Vagina (tissue), 2 donors: ENCODE measurements at regions not wholly inside any gene's neighbourhood (a gene's known extent, or its start where the extent isn't known, plus 50 kb on each side); places are given as distances from the start of the nearest gene placed in this dataset.

Experiments used
- DNase-seq, 2 donors: peaks; one replicate each; pipeline ENCODE4 v3.0.0-alpha.2; 2017; ENCODE audit errors: extremely low spot score in 2 of 2
- H3K27ac ChIP-seq: fragments of 200-600 bp; sonication (generic); one replicate; pipeline ENCODE4 v1.5.1; 2019
- H3K27me3 ChIP-seq: fragments of 200-600 bp; sonication (generic); one replicate; pipeline ENCODE4 v1.5.1; 2019
- H3K36me3 ChIP-seq, 2 donors: fragments of 200-600 bp; sonication (generic); one replicate each; pipeline ENCODE4 v1.5.1; 2017 to 2019
- H3K4me1 ChIP-seq: fragments of 200-600 bp; sonication (generic); one replicate; pipeline ENCODE4 v1.5.1; 2019
- H3K4me3 ChIP-seq, 2 donors: fragments of 200-600 bp; sonication (generic); 1 replicate in 1 of 2; 2 replicates in 1 of 2; pipeline ENCODE4 v1.5.1; 2016 to 2019
- H3K9me3 ChIP-seq: fragments of 200-600 bp; sonication (generic); one replicate; pipeline ENCODE4 v1.5.1; 2019
- POLR2A ChIP-seq, 2 donors: fragments of 450-650 bp; IDR thresholded peaks; one replicate each; pipeline ENCODE4 v1.6.1; 2017; ENCODE audit warnings: antibody characterized with exemption in 2 of 2, mild to moderate bottlenecking in 2 of 2, moderate library complexity in 2 of 2
- POLR2AphosphoS5 ChIP-seq, 2 donors: sonication (generic); formaldehyde crosslinking; IDR thresholded peaks; one replicate each; pipeline ENCODE4 v1.9.0; 2017; ENCODE audit warnings: antibody characterized with exemption in 2 of 2, mild to moderate bottlenecking in 2 of 2, low read depth in 1 of 2; ENCODE audit not compliant: insufficient read depth in 1 of 2
- intact Hi-C: fragments of 100-400 bp; cut with DNase I; formaldehyde crosslinking; loops from one replicate; pipeline ENCODE4 v1.15.1; 2023
- TF ChIP-seq, protein P1 (sequence below), 3 experiments: fragments of 450-650 bp in 2 of 3; fragments of 200-600 bp in 1 of 3; sonication (generic) in 1 of 3; IDR thresholded peaks; one replicate each; pipeline ENCODE4 v1.5.1; 2017 to 2019; ENCODE audit warnings: antibody characterized with exemption in 3 of 3, mild to moderate bottlenecking in 2 of 3, moderate library complexity in 2 of 3

DNA sequence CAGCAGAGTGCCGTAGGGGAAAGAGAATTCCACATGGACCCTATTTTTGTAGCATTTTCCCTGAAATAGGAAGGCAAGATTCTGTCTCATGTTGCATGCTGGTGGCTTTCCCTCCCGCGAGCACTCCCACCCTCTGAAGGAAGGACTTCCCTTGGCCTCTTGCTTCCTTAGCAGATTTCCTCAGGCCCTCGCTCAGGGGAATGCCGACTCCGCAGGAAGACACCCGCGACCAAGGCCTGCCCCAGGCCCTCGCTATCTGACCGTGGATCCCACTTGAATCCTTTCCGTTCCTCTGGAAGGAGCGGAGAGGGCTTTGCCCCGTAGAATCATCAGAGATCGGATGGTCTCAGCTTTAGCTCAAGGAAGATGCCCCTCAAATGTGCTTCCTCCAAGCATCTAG, 179.4 kb upstream of the FOXF1 start:
- Histone ChIP-seq H3K36me3 (no peaks in the 10 kb centered on the region), H3K4me3 (no peak overlapping the region), H3K4me1 (no peaks in the 10 kb centered on the region), H3K27ac (no peak overlapping the region), H3K9me3 (no peaks in the 10 kb centered on the region), H3K27me3 (no peaks in the 10 kb centered on the region)
- TF ChIP-seq POLR2AphosphoS5 (IDR thresholded peaks at IDR 0.05; ENCODE audit: insufficient read depth in 1 of 2, low read depth in 1 of 2) (no peak), POLR2A (IDR thresholded peaks at IDR 0.05) (no peak)
- TF ChIP-seq, protein P1, sequence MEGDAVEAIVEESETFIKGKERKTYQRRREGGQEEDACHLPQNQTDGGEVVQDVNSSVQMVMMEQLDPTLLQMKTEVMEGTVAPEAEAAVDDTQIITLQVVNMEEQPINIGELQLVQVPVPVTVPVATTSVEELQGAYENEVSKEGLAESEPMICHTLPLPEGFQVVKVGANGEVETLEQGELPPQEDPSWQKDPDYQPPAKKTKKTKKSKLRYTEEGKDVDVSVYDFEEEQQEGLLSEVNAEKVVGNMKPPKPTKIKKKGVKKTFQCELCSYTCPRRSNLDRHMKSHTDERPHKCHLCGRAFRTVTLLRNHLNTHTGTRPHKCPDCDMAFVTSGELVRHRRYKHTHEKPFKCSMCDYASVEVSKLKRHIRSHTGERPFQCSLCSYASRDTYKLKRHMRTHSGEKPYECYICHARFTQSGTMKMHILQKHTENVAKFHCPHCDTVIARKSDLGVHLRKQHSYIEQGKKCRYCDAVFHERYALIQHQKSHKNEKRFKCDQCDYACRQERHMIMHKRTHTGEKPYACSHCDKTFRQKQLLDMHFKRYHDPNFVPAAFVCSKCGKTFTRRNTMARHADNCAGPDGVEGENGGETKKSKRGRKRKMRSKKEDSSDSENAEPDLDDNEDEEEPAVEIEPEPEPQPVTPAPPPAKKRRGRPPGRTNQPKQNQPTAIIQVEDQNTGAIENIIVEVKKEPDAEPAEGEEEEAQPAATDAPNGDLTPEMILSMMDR (IDR thresholded peaks at IDR 0.05) = no peak
- intact Hi-C loops = loop anchor here (10.0 kb wide), 1 partner anchor 256 kb away; no protein-coding TSS in a partner anchor
- no peak for DNase-seq

DNA sequence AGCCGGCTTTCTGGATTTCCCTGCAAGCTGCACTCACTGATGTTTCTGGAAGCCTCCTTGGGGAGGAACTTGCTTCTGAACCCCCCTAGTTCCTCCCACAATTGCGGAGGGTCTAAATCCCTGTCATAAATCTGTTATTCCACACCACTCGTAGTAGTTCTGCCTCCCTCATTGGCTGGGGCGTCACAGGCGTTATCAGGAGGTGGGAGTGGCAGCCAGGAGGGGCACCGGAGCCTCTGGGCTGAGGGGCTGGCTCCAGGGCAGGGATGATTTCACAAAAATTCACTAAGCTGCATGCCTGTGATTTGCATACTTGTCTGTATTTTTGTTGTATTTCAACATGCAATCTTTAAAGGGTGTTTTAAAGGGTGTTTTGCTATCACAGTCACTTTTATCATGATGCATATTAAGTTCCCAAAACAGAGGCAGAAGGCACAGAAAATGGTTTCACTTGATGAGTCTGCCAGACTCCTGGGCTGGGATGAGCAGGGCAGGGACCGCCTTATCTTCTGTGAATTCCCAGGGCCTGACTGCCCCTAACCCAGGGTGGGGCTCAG, 176.2 kb upstream of the FOXF1 start:
- H3K9me3 ChIP-seq = no peaks in the 10 kb centered on the region
- no peaks in the 10 kb centered on the region for H3K36me3 ChIP-seq
- H3K4me3 ChIP-seq = no peak overlapping the region

DNA sequence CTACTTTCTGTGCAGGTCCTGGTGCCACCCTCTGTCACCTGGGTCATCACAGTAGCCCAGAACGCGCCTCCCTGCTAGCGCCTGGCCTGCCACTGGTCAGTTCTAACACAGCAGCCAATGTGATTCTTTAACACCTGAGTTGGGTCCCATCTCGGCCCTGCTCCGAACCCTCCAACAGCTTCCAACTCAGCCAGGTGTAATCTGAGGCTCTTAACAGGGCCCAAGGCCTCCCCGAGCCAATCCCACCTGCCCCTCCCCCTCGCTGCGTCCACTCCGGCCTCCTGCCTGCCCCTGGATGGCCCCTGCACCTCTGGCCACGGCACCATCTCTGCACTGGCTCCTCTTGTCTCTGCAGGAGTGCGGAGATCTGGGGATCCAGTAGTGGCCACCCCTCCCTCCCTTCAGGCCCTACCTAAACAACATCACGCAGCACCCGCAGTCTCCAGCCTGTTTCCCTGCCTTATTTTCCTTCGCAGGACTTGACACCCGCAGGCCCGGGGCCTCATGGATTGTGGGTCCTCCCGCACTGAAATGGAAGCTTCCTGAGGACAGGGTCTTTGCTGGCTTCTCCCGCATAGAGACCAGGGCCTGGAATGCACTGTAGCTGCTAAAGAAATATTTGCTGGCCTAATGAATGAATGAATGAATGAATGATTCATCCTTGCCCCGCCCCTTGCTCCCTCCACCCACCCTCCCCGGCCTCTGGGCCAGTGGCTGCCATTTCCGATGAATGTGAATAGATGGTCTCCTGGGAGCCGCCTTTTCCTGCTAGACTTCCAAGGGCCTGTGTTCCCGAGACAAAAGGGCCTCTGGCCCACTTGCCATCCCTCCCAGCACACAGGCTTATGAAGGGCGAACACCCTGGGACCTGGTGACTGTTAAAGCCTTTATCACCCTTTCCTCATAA, 174.8 kb upstream of the FOXF1 start:
- no peaks in the 10 kb centered on the region for H3K36me3 ChIP-seq
- intact Hi-C loops = loop anchor here (10.0 kb wide), 1 partner anchor 261 kb away; no protein-coding TSS in a partner anchor
- H3K4me1 ChIP-seq = no peaks in the 10 kb centered on the region
- no peaks in the 10 kb centered on the region for H3K27me3 ChIP-seq
- no peak overlapping the region for H3K4me3 ChIP-seq
- no peak overlapping the region for H3K27ac ChIP-seq
- DNase-seq = no peak
- H3K9me3 ChIP-seq = no peaks in the 10 kb centered on the region
- TF ChIP-seq POLR2A (IDR thresholded peaks at IDR 0.05) (no peak), POLR2AphosphoS5 (IDR thresholded peaks at IDR 0.05; ENCODE audit: insufficient read depth in 1 of 2, low read depth in 1 of 2) (no peak)
- TF ChIP-seq, protein P1 (IDR thresholded peaks at IDR 0.05) = no peak

More for the DNA sequence above, 176.2 kb upstream of the FOXF1 start:
- Histone ChIP-seq H3K27me3 (no peaks in the 10 kb centered on the region), H3K4me1 (no peaks in the 10 kb centered on the region), H3K27ac (no peak overlapping the region)
- DNase-seq = no peak
- intact Hi-C loops = loop anchor here (10.0 kb wide), 1 partner anchor 259 kb away; no protein-coding TSS in a partner anchor
- TF ChIP-seq, protein P1 (IDR thresholded peaks at IDR 0.05) = no peak

DNA sequence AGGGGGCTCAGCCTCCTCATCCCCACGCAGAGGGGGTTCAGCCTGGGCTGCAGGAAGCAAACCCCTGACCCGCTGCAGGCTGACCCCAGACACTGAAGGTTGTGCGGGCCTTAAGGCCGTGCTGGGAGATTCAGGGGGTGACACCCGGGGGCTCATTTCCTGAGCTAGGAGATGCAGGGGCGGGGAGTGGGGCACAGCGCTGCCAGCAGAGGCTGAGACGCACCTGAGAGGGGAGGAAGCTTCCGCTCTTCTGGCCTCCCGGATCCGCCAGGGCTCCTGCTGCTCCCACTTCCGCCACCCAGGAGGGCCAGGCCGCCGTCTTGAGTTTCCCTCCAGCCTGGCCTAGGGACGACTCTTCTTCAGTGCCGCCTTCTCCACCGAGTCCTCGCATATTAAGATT, 173.2 kb upstream of the FOXF1 start:
- Histone ChIP-seq H3K4me3 (no peak overlapping the region), H3K9me3 (no peaks in the 10 kb centered on the region), H3K27me3 (no peaks in the 10 kb centered on the region), H3K4me1 (no peaks in the 10 kb centered on the region), H3K27ac (no peak overlapping the region), H3K36me3 (no peaks in the 10 kb centered on the region)
- TF ChIP-seq POLR2AphosphoS5 (IDR thresholded peaks at IDR 0.05; ENCODE audit: insufficient read depth in 1 of 2, low read depth in 1 of 2) (no peak), POLR2A (IDR thresholded peaks at IDR 0.05) (no peak)
- TF ChIP-seq, protein P1 (IDR thresholded peaks at IDR 0.05) = no peak
- intact Hi-C loops = loop anchor here (10.0 kb wide), 1 partner anchor 262 kb away; no protein-coding TSS in a partner anchor
- no peak for DNase-seq
